ENCODE measurements at regions not wholly inside any gene's neighbourhood (a gene's known extent, or its start where the extent isn't known, plus 50 kb on each side); places are given as distances from the start of the nearest gene placed in this dataset.

DNA sequence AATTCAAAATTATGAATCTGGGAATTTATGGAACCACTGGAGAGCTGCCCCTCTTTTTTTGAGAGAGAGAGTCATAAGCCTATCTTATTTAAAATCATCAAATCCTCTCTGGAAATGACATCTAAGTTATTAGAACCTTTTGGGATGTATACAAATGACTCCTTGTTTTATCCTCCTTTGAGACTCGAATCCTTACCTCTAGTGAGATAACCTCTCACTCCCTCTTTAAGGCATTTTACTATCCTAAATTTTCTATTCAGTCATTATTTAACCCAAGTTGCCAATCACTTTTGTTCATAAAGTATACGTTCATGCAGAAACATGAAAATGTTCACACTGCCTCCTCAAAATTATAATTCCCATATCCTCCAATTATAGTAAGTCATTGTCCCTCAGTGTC lies 313.6 kb upstream of the C1orf87 start:
- DNase-seq (ENCODE audit: low read depth) = no peak
- Histone ChIP-seq H3K36me3 (ENCODE audit: control insufficient read depth, insufficient read depth, low read length) (no peaks in the 10 kb centered on the region), H3K27me3 (ENCODE audit: control insufficient read depth, insufficient read depth, low read length) (no peaks in the 10 kb centered on the region), H3K4me3 (ENCODE audit: low read depth, low read length) (no peak overlapping the region)
- TF ChIP-seq, protein P1, sequence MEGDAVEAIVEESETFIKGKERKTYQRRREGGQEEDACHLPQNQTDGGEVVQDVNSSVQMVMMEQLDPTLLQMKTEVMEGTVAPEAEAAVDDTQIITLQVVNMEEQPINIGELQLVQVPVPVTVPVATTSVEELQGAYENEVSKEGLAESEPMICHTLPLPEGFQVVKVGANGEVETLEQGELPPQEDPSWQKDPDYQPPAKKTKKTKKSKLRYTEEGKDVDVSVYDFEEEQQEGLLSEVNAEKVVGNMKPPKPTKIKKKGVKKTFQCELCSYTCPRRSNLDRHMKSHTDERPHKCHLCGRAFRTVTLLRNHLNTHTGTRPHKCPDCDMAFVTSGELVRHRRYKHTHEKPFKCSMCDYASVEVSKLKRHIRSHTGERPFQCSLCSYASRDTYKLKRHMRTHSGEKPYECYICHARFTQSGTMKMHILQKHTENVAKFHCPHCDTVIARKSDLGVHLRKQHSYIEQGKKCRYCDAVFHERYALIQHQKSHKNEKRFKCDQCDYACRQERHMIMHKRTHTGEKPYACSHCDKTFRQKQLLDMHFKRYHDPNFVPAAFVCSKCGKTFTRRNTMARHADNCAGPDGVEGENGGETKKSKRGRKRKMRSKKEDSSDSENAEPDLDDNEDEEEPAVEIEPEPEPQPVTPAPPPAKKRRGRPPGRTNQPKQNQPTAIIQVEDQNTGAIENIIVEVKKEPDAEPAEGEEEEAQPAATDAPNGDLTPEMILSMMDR (IDR thresholded peaks at IDR 0.05; ENCODE audit: insufficient read depth, low read length, poor library complexity, severe bottlenecking) = no peak

GRCh38 chr1:60386249-60386648 lies 312.7 kb upstream of the C1orf87 start:
- Histone ChIP-seq H3K4me3 (ENCODE audit: low read depth, low read length) (no peak overlapping the region), H3K27me3 (ENCODE audit: control insufficient read depth, insufficient read depth, low read length) (no peaks in the 10 kb centered on the region), H3K36me3 (ENCODE audit: control insufficient read depth, insufficient read depth, low read length) (no peaks in the 10 kb centered on the region)
- TF ChIP-seq, protein P1 (IDR thresholded peaks at IDR 0.05; ENCODE audit: insufficient read depth, low read length, poor library complexity, severe bottlenecking) = peak; percentile 6
- DNase-seq (ENCODE audit: low read depth) = no peak

DNA sequence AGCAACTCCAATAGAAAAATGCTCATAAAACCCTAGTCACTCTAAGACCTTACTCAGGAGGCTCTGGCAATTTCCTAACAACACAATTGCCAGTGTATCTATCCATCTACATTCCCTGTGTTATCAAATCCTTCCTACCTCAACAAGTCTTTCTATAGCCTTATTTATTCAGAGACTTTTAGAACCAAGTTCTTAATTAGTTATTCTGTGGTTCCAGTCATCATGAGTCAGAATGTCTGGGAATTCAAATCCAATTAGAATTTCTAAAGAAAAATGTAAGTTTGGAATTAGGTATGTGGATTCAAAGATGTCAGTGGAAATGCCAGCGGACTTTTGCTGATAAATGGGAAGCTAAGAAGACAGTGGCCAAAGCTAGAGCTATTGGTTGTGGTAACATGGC lies 302.6 kb upstream of the C1orf87 start:
- TF ChIP-seq, protein P1 (IDR thresholded peaks at IDR 0.05; ENCODE audit: insufficient read depth, low read length, poor library complexity, severe bottlenecking) = no peak
- DNase-seq (ENCODE audit: low read depth) = no peak
- Histone ChIP-seq H3K27me3 (ENCODE audit: control insufficient read depth, insufficient read depth, low read length) (no peaks in the 10 kb centered on the region), H3K4me3 (ENCODE audit: low read depth, low read length) (no peak overlapping the region), H3K36me3 (ENCODE audit: control insufficient read depth, insufficient read depth, low read length) (no peaks in the 10 kb centered on the region)

DNA sequence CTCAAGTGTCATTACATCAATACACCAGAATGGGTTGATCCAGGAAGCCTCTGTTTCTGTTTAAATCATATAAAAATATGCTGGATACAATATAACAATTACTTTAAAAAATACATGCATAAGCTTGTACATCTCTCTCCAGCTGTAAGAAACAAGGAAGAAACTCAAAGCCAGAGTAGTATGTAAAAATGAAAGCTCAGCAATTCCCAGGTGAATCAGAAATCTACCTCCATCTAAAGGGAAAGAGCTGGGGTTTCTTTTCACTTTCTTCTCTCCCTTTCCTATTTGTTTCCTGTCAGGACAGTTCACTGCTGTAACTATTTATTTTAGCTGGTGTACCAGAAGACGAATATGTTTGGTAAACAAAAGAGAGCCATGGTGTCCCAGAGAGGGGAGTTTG lies 301.0 kb upstream of the C1orf87 start:
- DNase-seq (ENCODE audit: low read depth) = no peak

DNA sequence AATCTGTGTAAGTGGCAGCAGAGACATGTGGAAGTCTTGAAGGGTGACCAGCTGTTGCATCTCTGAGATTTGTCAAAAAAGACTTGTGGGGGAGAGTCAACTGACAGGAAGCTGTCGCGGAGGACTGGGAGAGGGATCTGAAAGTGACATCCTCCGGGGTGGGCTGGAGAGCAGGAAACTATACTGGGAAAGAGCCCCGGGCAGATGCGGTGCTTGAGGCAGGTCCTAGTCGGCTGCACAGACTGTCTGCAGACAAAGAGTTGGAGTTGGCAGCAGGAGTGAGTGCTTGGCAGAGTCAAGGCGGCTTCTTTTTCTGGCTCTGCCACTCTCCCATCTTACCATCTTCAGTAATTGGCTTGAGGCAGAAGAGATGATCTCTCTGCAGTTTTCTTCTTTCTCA lies 294.0 kb upstream of the C1orf87 start:
- no peaks in the 10 kb centered on the region for H3K36me3 ChIP-seq (ENCODE audit: control insufficient read depth, insufficient read depth, low read length)
- DNase-seq (ENCODE audit: low read depth) = no peak
- no peaks in the 10 kb centered on the region for H3K27me3 ChIP-seq (ENCODE audit: control insufficient read depth, insufficient read depth, low read length)
- TF ChIP-seq, protein P1 (IDR thresholded peaks at IDR 0.05; ENCODE audit: insufficient read depth, low read length, poor library complexity, severe bottlenecking) = no peak
- H3K4me3 ChIP-seq (ENCODE audit: low read depth, low read length) = no peak overlapping the region

More for the DNA sequence above, 301.0 kb upstream of the C1orf87 start:
- no peaks in the 10 kb centered on the region for H3K36me3 ChIP-seq (ENCODE audit: control insufficient read depth, insufficient read depth, low read length)
- TF ChIP-seq, protein P1 (IDR thresholded peaks at IDR 0.05; ENCODE audit: insufficient read depth, low read length, poor library complexity, severe bottlenecking) = no peak
- no peak overlapping the region for H3K4me3 ChIP-seq (ENCODE audit: low read depth, low read length)
- no peaks in the 10 kb centered on the region for H3K27me3 ChIP-seq (ENCODE audit: control insufficient read depth, insufficient read depth, low read length)

- Histone ChIP-seq H3K4me3 (ENCODE audit: low read depth, low read length) (no peak overlapping the region), H3K27me3 (ENCODE audit: control insufficient read depth, insufficient read depth, low read length) (no peaks in the 10 kb centered on the region), H3K36me3 (ENCODE audit: control insufficient read depth, insufficient read depth, low read length) (no peaks in the 10 kb centered on the region)
- no peak for DNase-seq (ENCODE audit: low read depth)
- TF ChIP-seq, protein P1 (IDR thresholded peaks at IDR 0.05; ENCODE audit: insufficient read depth, low read length, poor library complexity, severe bottlenecking) = no peak
Measured at GRCh38 chr1:60359431-60359830, 285.9 kb upstream of the C1orf87 start.

Measured in kidney epithelial cell (primary cell).